IPS-15b (cell line): ENCODE measurements at regions not wholly inside any gene's neighbourhood (a gene's known extent, or its start where the extent isn't known, plus 50 kb on each side); places are given as distances from the start of the nearest gene placed in this dataset.
"Not testable (repeated sequence)": the region's sequence is repeated elsewhere in the genome, so short reads cannot be mapped to it uniquely, and the experiment has no call there.

ENCODE experiments used
- H3K27me3 ChIP-seq: one replicate; pipeline ENCODE4 v1.6.1; 2013; ENCODE audit warnings: low read length; ENCODE audit not compliant: control insufficient read depth, insufficient read depth
- H3K36me3 ChIP-seq: one replicate; pipeline ENCODE4 v1.6.1; 2013; ENCODE audit warnings: low read length; ENCODE audit not compliant: control insufficient read depth, insufficient read depth
- H3K4me1 ChIP-seq: one replicate; pipeline ENCODE4 v1.6.1; 2013; ENCODE audit warnings: mild to moderate bottlenecking, low read length; ENCODE audit not compliant: control insufficient read depth, insufficient read depth
- H3K4me3 ChIP-seq: one replicate; pipeline ENCODE4 v1.5.1; 2013; ENCODE audit warnings: low read depth, low read length
- H3K9ac ChIP-seq: one replicate; pipeline ENCODE4 v1.6.1; 2013; ENCODE audit warnings: low read depth, mild to moderate bottlenecking, low read length
- H3K9me3 ChIP-seq: one replicate; pipeline ENCODE4 v1.6.1; 2013; ENCODE audit warnings: mild to moderate bottlenecking, low read length; ENCODE audit not compliant: control insufficient read depth, insufficient read depth

DNA sequence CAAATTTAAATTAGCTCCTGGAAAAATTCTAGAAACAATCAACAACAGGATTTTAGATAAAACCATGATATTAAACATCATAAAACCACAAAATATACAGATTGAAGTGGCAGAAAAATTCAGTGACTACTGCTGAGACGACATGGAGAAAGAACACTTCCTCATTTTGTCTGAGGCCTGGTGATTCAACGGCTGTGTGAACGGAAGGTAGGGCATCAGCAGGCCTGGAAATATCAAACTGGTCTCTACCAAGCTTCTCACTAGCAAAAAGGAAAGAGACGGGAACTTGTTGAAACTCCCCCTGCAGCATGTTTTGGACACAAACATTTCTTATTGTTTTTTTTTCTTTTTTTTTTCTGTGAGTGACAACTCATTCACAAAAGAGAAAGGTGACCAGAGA lies 58.0 kb upstream of the AHI1 start:
- no peak overlapping the region for H3K4me3 ChIP-seq
- no peak overlapping the region for H3K9ac ChIP-seq

DNA sequence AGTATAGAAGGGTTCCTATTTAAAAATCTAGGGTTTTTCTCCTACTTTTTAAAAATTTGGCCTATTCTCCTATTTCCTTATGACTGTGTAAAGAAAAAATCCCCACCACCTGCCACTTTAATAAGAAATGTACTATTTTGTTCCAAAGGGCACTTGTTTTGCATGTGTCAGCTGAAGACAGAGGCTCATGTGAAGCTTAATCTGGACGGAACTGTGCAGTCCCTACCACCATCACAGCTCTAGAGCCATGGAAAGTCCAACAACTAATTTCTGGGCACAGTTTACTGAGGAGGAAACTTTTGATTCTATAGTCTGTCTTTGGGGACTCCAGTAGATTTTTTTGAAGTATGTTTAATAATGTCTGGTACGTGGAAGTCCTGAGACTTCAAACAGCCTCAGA lies 60.0 kb upstream of the AHI1 start:
- no peaks in the 10 kb centered on the region for H3K9me3 ChIP-seq
- H3K27me3 ChIP-seq: no peaks in the 10 kb centered on the region
- H3K9ac ChIP-seq: no peak overlapping the region
- no peaks in the 10 kb centered on the region for H3K36me3 ChIP-seq
- no peaks in the 10 kb centered on the region for H3K4me1 ChIP-seq
- no peak overlapping the region for H3K4me3 ChIP-seq

More for the DNA sequence above, 58.0 kb upstream of the AHI1 start:
- H3K36me3 ChIP-seq: no peaks in the 10 kb centered on the region
- no peaks in the 10 kb centered on the region for H3K9me3 ChIP-seq
- H3K4me1 ChIP-seq: no peaks in the 10 kb centered on the region
- H3K27me3 ChIP-seq: no peaks in the 10 kb centered on the region

GRCh38 chr6:135565605-135566004 lies 68.1 kb upstream of the AHI1 start:
- H3K36me3 ChIP-seq, H3K9me3 ChIP-seq, H3K9ac ChIP-seq, H3K27me3 ChIP-seq, H3K4me3 ChIP-seq, H3K4me1 ChIP-seq: not testable (repeated sequence)

GRCh38 chr6:135566311-135567068 lies 69.0 kb upstream of the AHI1 start:
- no peaks in the 10 kb centered on the region for H3K4me1 ChIP-seq
- H3K9me3 ChIP-seq: no peaks in the 10 kb centered on the region
- no peaks in the 10 kb centered on the region for H3K36me3 ChIP-seq
- H3K9ac ChIP-seq: no peak overlapping the region
- no peak overlapping the region for H3K4me3 ChIP-seq
- H3K27me3 ChIP-seq: no peaks in the 10 kb centered on the region

GRCh38 chr6:135567375-135568083 lies 70.0 kb upstream of the AHI1 start:
- H3K36me3 ChIP-seq: no peaks in the 10 kb centered on the region
- H3K9ac ChIP-seq: no peak overlapping the region
- no peaks in the 10 kb centered on the region for H3K9me3 ChIP-seq
- no peaks in the 10 kb centered on the region for H3K4me1 ChIP-seq
- no peaks in the 10 kb centered on the region for H3K27me3 ChIP-seq
- no peak overlapping the region for H3K4me3 ChIP-seq

DNA sequence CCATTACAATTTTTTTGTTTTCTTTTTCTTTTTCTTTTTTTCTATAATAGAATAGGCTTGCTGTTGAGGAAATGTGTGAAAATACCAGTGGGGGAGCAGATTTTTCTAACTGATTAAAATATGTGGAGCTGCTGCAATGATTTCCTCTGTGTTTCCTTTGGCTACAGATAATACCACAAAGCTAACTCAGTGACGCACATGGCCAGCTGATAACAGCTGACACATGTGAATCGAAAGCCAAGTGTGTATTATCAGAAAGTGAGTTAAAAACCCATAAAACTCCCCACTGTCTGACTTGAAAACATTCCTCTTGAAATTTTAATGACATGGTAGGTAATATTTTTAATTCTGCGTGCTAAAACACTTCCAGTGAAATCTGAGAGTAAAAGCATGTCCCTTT lies 70.8 kb upstream of the AHI1 start:
- H3K4me1 ChIP-seq: no peaks in the 10 kb centered on the region
- no peaks in the 10 kb centered on the region for H3K27me3 ChIP-seq
- no peak overlapping the region for H3K9ac ChIP-seq
- H3K36me3 ChIP-seq: no peaks in the 10 kb centered on the region
- H3K4me3 ChIP-seq: no peak overlapping the region
- no peaks in the 10 kb centered on the region for H3K9me3 ChIP-seq

DNA sequence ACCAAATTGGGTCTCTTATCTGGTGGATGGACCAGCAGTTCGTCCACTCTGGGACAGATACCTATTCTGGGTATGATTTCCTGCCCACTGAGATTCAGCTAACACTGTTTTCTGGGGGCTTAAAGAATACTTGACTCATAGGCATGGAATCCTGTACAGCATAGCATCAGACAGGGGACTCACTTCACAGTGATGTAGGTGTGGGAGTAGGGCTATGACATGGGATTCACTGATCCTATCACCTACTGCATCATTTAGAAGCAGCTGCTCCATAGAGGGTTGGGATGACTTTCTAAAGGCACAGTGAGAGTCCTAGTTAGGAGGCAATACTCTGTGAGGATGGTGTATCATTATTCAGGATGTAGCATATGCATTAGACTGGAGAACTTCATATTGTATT lies 74.5 kb upstream of the AHI1 start:
- Histone ChIP-seq H3K4me1 (no peaks in the 10 kb centered on the region), H3K9ac (no peak overlapping the region), H3K36me3 (no peaks in the 10 kb centered on the region), H3K27me3 (no peaks in the 10 kb centered on the region), H3K4me3 (no peak overlapping the region), H3K9me3 (no peaks in the 10 kb centered on the region)

- Histone ChIP-seq H3K27me3 (no peaks in the 10 kb centered on the region), H3K4me3 (no peak overlapping the region), H3K4me1 (no peaks in the 10 kb centered on the region), H3K9ac (no peak overlapping the region), H3K9me3 (no peaks in the 10 kb centered on the region), H3K36me3 (no peaks in the 10 kb centered on the region)
These were observed 78.1 kb upstream of the AHI1 start for GRCh38 chr6:135575629-135576028.

DNA sequence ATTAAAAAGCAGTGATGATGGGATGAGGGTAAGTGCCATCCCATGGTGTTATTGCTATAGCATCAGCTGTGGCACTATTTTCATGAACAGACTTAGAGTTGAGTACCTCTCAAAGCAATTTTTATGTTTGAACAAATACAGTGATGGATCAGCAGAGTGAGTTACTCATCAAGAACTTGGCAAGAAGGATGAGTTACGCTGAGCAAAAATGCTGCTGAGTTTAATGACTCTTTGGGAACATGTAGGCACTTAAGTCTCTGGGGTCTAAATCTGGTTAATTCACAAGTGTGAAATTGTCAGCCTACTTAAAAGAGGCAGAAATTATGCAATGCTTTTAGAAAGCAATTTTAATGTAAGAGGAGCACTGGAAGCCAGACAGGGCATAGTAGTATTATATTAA lies 78.5 kb upstream of the AHI1 start:
- Histone ChIP-seq H3K4me3 (no peak overlapping the region), H3K9me3 (no peaks in the 10 kb centered on the region), H3K9ac (no peak overlapping the region), H3K36me3 (no peaks in the 10 kb centered on the region), H3K27me3 (no peaks in the 10 kb centered on the region), H3K4me1 (no peaks in the 10 kb centered on the region)

- H3K9ac ChIP-seq: no peak overlapping the region
These were observed 79.6 kb upstream of the AHI1 start for GRCh38 chr6:135577059-135577538.

GRCh38 chr6:135578976-135579375 lies 81.4 kb upstream of the AHI1 start:
- Histone ChIP-seq H3K27me3 (no peaks in the 10 kb centered on the region), H3K9me3 (no peaks in the 10 kb centered on the region), H3K4me1 (peaks cover 2% of the 10 kb centered on the region), H3K36me3 (no peaks in the 10 kb centered on the region), H3K4me3 (no peak overlapping the region), H3K9ac (no peak overlapping the region)

More at GRCh38 chr6:135577059-135577538, 79.6 kb upstream of the AHI1 start:
- Histone ChIP-seq H3K9me3 (no peaks in the 10 kb centered on the region), H3K36me3 (no peaks in the 10 kb centered on the region), H3K4me3 (no peak overlapping the region), H3K4me1 (peaks cover 2% of the 10 kb centered on the region), H3K27me3 (no peaks in the 10 kb centered on the region)

- Histone ChIP-seq H3K4me3 (no peak overlapping the region), H3K9ac (no peak overlapping the region), H3K4me1 (peaks cover 2% of the 10 kb centered on the region), H3K27me3 (no peaks in the 10 kb centered on the region), H3K9me3 (no peaks in the 10 kb centered on the region), H3K36me3 (no peaks in the 10 kb centered on the region)
These were observed 83.7 kb upstream of the AHI1 start for GRCh38 chr6:135581211-135581610.
